HG03060 (cell line): ENCODE measurements at regions not wholly inside any gene's neighbourhood (a gene's known extent, or its start where the extent isn't known, plus 50 kb on each side); places are given as distances from the start of the nearest gene placed in this dataset.

ENCODE experiments used
- ATAC-seq: cut with Tn5 transposase; IDR thresholded peaks from one replicate; pipeline ENCODE4 v1.9.1; 2021; ENCODE audit warnings: low read depth, moderate number of reproducible peaks; ENCODE audit not compliant: unreplicated experiment

DNA sequence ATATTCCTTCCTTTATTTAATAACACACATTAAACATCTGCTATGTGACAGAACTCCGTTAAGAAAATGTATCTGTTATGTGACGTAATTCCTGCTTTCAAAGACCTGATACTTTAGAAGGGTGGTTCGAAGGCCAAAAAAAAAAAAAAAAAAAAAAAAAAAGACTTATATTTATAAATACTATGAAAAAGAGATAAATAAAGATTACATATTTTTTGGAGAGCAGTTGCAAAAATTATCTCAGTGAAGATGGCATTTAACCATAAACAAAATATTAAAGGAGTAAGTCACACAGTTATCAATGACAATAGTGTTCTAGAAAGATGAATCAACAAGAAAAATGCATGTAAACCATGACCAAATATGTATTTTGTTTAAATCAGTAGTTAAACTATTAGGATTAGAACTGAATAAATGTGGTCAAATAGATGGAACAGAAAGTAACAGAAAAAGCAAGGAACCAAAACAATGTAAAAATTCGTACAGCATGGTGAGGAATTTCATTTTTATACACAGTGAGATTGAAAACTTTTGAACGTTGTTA is 612.3 kb upstream of the SLITRK5 start:
- no peak for ATAC-seq

DNA sequence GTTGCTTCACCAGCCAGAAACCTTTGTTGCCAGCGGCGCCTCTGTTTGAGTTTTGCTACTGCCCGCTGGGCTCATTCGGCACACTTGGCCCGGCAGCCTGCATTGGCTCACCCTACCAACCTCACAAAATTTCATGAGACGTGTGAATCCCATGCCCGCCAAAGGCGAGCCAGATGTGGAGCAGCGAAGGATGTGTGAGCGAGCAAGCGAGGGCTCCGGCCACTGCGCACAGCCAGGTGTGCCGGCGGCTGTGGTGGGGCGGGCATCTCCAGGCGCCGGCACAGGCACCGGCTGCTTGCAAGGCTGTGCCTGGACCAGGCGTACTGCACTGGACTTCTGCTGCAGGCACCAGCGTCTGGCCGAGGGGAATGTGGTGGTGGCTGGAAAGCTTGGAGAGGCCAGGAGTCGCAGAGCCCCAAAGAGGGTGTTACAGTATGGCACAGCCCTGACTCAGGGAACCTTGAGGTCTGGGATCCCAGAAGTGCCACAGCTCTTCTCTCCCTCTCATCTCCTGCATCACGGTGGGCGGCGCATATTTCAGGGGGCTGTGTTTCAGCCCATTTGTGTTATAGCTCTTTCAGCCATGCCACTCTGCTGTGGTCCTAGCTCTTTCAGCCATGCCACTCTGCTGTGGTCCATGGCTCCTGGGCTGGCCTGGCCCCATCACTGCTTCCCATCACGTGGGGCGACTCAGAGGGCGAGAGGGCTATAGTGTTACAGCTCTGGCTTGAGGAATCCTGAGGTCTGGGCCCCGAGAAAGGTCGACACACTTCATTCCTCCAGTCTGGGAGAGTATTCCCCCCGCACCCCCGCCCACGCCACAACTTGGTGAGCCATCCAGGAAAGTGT is 592.0 kb upstream of the SLITRK5 start:
- ATAC-seq = no peak

DNA sequence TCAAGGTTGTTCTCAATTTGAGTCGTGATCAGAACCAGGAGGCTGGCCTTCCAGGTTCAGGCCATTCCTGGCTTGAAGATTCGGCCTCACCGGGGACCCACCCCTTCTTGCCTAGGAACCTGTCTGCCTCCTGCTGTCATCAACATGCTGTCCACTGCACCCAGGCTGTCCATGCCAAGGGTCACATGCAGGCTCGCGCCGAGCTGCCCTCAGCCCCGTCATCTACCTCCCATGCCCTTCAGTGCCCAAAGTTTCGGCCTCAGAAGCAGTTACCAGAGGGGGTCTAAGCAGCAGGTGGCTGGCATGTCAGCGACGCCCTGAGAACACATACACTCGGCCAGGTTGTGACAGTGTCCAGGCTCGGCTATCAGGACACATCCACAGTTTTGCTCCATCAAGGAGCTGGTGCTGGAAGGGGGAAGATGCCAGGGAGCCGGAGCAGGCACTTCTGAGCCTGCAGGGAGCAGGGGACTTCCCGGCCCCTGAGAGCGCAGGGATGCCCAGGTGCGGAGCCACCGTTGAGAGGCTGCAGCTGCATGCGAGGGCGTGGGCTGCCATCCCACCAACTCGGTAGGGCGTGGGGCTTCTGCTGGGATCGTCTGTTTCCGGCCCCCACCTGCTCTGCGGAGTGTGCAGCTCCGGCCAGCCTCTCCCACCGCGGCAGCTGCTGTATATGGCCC is 590.9 kb upstream of the SLITRK5 start:
- ATAC-seq = no peak

DNA sequence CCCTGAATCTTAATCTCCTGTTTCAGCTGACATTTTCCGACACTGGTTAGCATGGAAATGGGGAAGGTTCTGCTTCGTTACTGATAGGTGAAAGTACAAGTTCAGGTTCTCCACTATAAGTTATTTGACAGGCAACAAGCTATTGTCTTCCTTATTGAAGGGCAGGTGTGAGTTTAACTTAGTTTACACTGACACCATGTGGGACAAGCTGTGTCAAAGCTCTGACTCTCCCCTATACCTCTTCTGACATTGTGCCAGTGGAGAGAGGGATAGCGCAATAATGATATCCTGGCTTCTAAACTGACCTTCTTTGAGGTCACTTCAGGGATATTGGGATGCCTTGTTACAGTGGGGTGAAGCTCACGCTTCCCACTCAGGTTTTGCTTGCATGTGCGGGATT is 587.0 kb upstream of the SLITRK5 start:
- no peak for ATAC-seq

DNA sequence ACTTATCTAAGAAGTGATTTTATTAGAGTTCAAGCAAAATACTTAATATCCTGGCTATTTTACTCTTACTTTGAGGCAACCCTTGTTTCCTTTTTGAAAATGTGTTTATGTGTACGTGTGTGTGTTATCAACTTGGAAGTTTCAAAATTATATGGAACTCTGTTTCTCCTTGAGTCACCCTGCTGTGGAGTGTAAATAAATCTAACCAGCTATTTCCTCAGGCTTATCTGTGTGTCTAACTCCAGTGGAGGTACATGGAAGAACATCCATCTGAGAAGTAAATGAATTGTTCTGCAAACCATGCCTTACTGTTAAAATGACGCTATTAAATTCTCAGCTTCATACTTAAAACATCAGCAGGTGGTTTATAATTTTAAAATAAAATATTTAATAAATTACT is 583.4 kb upstream of the SLITRK5 start:
- ATAC-seq = no peak

DNA sequence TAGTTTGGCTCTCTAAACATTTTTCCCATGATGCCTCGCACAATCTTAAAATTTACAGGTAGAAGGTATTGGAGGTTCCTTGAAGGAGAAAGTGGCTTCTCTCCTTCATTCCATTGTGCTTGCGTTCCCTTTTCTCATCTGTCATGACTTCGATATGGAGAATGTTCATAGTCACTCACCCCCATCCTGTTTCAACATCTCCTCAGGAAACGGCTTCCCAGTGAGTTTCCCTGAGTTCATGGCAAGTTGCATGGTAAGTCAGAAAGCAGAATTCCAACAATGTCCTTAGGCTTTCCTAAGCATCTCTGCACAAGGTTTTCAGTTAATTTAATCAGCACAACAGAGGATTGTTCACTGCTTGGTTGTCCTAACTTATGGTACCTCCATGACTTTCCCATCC is 581.8 kb upstream of the SLITRK5 start:
- ATAC-seq = no peak

DNA sequence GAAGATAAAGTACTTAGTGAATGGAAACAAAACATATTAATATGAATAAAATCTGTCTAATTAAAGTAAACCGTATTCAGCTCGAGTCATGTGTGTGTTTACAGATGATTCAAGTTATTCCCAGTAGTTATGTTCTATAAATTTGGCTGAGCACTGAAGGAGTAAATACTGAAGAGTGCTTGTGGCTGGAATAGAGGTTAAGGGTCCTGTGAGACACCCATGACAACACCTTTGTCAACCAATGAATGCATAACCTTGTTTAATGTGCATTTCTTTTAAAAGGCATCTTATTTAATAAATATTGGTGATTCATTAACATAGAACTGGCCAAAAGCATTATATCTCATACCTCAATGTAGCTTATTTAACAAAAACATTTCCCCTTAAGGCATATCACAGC is 577.8 kb upstream of the SLITRK5 start:
- no peak for ATAC-seq

DNA sequence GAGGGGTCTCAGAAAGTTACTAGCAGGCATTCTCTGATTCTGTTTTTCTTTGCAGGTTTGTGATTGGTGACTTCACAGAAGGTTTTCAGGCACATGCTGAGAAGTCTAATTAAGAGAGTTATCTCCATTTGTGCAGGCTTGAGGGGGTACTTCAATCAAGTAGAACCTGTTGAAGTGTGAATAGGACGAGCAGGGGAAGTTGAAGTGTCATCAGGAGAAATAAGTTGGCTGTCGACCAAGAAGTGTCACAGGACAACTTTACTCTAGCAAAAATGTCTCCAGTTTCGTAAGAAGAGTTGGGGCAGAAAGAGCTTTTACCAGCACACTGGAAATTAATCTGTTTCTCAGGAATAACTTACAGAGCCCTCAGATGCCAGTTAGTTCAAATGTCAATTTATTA is 576.5 kb upstream of the SLITRK5 start:
- no peak for ATAC-seq

DNA sequence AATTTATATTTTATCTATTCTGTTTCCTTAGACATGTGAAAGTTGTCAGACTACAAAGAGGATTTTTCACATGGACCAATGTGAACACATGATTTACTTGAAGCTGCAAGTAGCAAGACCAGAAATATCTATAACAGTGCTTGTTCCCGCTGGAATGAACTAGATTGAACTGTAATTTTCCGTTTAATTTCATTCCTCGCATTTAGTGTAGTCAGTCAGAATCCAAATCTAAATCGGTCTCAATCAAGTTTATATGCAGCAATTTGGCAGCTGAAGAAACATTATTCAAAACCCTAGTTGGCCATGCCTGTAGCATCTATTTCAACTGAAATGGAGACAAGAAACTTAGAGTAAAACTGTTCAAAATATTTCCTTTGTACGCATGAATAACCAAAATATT is 570.7 kb upstream of the SLITRK5 start:
- no peak for ATAC-seq

DNA sequence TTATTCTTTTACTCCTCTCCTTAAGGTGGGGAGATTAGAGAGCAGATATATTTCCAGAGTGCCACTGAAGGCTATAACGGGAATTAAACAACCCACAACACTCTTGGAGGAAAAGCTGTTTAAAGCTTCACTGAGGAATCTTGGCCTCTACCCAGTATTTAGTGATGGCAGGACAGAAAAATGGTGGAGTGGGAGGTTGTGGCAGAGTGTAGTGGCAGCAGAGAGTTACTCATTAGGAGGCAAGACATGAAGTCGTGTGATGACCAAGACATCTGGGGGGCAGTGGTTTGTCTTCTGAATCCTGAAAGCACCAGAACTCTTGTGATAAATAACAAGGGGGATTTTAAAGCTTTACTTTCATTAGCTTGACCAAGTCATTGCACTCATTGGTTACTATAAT is 563.5 kb upstream of the SLITRK5 start:
- no peak for ATAC-seq

DNA sequence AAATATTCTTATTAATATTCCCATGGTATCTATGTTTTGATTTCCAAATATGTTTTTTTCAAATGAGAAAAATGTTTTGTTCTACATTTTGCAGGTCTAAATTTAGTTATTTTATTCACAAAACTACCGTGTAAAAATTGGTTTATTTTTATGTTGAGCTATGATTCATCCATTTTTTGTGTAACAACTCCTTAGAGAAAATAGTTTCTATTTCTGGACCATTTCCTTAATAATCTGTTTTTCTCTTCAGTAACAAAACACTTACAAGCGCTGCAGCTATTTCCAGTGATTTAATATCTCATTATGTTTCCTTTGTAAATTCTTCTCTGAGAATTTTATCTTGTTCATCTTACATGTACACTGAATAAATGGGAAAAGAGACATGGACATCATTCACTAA is 550.7 kb upstream of the SLITRK5 start:
- no peak for ATAC-seq

DNA sequence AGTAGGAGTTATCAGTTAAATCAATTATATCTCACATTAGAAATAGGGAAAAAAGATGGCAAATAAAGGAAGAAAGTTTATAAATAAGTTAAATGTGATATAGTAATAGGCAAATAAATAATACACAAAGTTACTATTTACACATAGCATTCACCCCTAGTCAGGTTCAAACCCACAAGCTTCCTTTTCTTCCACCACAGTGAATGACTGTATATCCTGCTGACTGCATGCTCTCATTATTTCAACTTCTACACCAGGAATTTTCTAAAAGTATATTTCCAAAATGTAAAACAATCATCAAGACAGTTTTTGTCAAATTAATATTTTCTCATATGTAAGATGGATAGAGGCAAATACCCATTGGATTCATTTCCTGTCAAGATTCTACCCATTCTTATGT is 548.6 kb upstream of the SLITRK5 start:
- ATAC-seq = no peak

DNA sequence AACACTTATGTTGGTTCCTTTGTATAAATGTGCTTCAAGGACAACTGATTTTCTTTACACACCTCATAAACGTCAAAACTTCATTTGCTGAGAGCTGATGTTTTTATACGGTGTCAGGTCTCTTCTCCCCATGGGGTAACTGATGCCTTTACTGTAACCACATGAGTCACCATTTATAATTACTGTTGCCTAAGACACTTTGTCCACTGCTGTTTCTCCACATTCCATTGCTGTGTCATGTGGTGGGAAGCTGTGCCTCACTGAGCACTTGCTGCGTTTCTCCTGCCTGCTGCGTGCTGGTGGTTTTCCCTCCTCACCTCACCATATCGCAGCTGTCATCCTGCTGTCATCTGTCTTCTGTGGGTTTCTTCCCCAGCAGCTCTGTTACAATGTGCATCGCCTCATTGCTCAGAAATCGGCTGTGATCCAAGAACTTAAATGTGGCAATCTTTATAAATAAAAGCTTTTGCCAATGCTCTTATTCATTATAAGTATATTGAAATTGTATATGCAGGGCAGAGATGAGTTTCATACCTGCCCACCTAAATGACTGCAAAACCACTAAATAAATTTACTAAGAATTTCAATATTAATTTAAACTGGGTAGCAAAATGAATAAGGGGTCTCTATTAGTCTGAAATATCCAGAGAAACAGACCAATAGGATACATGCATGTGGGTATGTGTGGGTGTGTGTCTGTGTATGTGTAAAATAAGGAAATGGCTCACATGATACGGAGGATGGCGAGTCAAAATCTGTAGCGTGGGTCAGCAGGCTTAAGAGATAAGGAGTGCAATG is 547.0 kb upstream of the SLITRK5 start:
- no peak for ATAC-seq

DNA sequence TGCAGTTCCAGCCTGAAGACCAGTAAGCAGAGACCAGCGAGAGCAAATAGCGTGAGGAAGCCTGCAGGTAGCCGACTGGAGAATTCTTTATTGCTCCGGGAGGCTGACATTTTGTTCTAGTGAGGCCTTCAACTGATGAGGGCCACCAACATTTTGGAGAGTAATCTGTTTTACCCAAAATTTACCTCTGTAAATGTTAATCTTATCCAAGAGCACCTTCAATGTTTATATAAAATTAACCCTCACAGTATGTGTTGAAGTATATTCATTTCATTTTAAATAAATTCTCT is 546.4 kb upstream of the SLITRK5 start:
- no peak for ATAC-seq

DNA sequence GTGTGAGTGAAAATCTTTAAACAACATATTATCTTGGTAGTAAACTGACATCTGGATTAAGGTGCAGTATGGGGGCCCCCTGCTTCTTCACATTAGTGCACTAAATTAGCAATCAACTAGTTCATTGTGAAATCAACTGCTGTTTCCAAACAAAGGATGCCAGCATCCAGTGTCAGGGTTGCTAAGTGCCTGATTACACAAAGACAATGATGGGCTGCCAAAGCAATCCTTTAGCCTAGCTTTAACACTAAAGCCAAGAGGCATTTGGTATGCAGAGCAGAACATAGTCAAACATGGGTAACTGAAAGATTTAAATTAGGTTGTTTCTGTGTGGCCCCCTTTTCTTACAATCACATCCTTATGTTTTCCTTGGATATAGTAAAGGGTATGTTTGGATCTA is 543.1 kb upstream of the SLITRK5 start:
- no peak for ATAC-seq

DNA sequence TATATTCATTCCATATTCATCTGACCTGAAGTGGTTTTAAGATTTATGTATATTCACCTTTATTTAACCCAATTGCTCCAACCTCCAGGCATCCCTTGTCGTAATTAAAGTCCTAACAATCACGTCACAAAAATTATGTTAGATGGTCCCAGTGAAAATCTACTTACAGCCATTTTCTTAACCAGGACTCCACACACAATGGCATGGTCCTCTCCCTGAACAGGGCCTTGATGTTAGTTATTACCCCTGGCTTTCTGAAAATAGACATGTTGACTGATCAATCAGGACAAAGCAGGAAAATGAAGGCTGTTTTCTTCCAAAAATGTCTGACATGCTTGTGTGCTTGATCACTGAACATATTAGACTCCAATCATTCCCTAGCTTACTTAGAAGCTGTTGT is 542.7 kb upstream of the SLITRK5 start:
- ATAC-seq = no peak

DNA sequence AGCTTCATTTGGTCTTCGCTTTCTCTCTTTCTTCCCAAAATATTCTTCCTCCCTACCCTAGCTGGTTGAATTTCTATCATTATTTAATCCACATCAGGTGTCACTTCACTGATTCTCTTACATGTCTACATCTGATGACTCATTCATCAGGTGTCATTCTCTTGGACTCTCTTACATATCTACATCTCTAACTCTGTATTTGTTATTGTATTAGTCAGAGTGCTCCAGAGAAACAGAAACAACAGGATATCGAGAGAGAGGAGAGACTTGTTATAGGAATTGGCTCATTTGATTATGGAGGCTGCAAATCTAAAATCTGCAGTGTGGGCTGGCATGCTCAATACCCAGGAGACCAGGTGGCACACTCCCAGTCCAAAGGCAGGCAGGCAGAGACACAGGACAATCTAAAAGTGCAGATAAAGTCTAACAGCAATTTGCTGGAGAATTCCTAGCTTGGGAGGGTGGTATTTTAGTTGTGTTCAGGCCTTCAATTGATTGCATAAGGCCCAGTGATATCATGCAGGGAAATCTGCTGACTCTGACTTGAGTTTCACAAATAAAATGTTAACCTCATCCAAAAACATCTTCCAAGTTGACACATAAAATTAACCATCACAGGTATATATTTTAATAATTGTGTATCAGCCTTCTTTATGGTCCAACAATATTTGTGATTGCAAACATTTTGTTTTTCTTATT is 541.4 kb upstream of the SLITRK5 start:
- no peak for ATAC-seq

DNA sequence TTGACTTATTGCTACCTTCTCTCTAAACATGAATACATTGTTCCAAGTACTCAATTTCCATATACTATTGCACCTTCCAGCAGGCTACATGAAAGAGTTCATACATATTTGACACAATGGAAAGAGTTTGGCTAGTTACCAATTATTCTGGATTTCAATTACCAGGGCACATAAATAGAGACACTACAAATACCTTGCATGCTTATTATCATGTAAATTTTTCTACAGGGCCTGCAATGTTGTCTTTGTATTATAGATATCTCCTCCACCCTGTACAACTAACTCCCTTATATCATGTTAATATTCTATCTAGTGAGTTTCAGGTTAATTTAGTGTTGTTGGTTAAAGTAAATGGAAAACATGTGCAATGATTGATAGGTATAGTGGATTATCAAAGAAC is 540.7 kb upstream of the SLITRK5 start:
- no peak for ATAC-seq

DNA sequence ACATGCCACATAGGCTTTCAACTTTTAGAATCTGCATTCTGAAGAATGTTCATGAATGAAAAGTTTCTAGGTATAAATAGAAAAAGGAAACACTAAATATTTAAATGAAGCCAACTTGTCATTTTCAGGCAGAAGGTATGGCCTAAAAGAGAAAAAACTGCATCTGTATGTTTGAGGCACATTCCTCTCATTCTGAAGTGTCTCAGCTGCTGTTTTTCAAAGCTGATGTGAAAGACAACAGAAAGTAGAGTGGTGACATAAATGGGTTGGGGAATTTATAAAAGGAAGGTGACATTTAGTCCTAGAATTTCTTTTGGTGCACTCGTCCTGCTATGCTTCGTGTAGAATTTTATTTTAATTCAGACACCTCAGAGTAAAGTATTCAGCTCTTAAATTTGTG is 539.6 kb upstream of the SLITRK5 start:
- no peak for ATAC-seq

DNA sequence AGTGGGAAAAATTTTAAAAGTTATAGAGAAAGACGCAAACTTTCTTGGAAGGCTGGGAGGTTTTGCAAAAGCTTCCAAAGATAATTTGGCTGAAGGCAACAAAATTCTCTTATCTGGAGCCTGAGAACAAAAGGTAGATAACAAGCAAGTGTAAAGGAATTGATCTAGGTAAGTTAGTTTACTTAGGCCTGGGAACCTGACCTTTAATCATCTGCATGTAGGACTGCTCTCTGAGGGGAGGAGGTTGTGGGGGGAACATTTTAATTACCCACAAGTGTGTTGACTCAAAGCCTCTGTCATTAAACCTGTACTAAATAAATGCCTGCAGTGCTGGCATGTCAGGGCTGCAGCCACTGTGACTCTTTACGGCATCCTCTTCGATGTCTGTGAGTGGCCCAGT is 532.3 kb upstream of the SLITRK5 start:
- ATAC-seq = no peak

DNA sequence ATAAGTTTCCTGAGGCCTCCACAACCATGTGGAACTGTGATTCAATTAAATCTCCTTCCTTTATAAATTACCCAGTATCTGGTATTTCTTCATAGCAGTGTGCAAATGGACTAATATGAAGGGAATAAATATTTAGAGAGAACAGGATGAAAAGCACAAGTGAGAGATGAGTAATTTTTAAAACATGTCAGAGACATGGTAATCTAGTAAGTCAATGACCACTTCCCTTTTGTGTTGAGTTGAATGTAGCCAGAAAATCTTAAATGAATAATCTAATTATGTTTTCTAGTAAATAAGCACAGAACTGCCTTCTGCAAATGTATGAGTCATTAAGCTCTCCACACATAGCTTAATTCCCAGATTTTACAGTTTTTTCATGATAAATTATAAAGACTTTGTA is 524.1 kb upstream of the SLITRK5 start:
- ATAC-seq = no peak
